ENCODE measurements at regions not wholly inside any gene's neighbourhood (a gene's known extent, or its start where the extent isn't known, plus 50 kb on each side); places are given as distances from the start of the nearest gene placed in this dataset.

DNA sequence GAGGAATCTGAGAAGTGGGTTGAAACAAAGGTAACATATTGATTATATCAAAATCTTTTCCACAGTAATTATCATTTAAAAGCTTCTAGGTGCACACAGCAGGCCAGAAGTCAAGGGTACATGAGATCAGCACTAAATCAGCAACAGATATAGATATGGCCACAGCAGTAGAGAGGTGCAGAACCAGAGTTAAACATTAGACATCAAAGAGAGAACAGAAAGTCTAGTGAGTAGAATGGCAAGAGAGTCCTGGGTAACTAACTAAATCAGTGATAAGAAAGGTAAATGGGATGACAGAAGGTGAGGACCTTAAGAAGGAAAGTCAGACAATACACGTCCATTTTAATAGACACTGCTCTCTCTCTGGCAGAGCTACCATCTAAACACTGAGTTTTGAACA lies 119.5 kb upstream of the GRIA4 start:
- Histone ChIP-seq H3K27ac (replicated peaks in 1 of 4) (no peak overlapping the region), H3K36me3 (no peaks in the 10 kb centered on the region), H3K4me3 (no peak overlapping the region), H3K27me3 (no peaks in the 10 kb centered on the region), H3K9me3 (no peaks in the 10 kb centered on the region), H3K4me1 (no peaks in the 10 kb centered on the region)
- WGBS: 88% methylated on average over 1 of the region's 1 CpG
- intact Hi-C loops (cut with DNase I): no loop called here
- TF ChIP-seq POLR2A (IDR thresholded peaks at IDR 0.05; ENCODE audit: low read depth) (no peak), POLR2AphosphoS5 (IDR thresholded peaks at IDR 0.05) (no peak), EP300 (IDR thresholded peaks at IDR 0.05) (no peak)
- TF ChIP-seq, protein P1, sequence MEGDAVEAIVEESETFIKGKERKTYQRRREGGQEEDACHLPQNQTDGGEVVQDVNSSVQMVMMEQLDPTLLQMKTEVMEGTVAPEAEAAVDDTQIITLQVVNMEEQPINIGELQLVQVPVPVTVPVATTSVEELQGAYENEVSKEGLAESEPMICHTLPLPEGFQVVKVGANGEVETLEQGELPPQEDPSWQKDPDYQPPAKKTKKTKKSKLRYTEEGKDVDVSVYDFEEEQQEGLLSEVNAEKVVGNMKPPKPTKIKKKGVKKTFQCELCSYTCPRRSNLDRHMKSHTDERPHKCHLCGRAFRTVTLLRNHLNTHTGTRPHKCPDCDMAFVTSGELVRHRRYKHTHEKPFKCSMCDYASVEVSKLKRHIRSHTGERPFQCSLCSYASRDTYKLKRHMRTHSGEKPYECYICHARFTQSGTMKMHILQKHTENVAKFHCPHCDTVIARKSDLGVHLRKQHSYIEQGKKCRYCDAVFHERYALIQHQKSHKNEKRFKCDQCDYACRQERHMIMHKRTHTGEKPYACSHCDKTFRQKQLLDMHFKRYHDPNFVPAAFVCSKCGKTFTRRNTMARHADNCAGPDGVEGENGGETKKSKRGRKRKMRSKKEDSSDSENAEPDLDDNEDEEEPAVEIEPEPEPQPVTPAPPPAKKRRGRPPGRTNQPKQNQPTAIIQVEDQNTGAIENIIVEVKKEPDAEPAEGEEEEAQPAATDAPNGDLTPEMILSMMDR (IDR thresholded peaks at IDR 0.05): no peak
- DNase-seq (ENCODE audit: extremely low spot score): no peak

DNA sequence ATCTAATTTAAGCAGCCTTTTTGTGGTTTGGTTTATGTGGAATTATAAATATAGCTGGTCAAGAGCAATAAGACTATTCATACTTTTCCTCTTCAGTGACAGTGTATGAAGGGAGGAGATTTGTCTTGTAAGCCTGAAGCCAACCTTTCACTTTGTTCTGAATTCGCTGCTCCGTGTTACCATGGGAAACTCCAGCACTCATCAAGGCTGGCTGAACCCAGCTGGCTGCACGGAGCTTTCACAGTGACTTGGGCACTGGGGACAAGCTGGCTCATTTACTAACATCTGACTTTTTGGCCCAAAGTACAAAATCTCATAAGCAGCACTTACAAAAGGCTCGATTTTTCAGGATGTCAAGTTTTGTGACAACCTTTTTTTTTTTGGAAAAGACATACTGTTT lies 120.4 kb upstream of the GRIA4 start:
- no peaks in the 10 kb centered on the region for H3K36me3 ChIP-seq
- intact Hi-C loops (cut with DNase I): no loop called here
- DNase-seq (ENCODE audit: extremely low spot score): no peak
- no peaks in the 10 kb centered on the region for H3K4me1 ChIP-seq
- 50% methylated on average over 4 of the region's 4 CpGs for WGBS
- no peaks in the 10 kb centered on the region for H3K9me3 ChIP-seq
- H3K27ac ChIP-seq (replicated peaks in 1 of 4): no peak overlapping the region
- no peaks in the 10 kb centered on the region for H3K27me3 ChIP-seq
- H3K4me3 ChIP-seq: no peak overlapping the region
- TF ChIP-seq, protein P1 (IDR thresholded peaks at IDR 0.05): no peak
- TF ChIP-seq POLR2A (IDR thresholded peaks at IDR 0.05; ENCODE audit: low read depth): no peak
- TF ChIP-seq EP300 (IDR thresholded peaks at IDR 0.05): no peak
- TF ChIP-seq POLR2AphosphoS5 (IDR thresholded peaks at IDR 0.05): no peak

DNA sequence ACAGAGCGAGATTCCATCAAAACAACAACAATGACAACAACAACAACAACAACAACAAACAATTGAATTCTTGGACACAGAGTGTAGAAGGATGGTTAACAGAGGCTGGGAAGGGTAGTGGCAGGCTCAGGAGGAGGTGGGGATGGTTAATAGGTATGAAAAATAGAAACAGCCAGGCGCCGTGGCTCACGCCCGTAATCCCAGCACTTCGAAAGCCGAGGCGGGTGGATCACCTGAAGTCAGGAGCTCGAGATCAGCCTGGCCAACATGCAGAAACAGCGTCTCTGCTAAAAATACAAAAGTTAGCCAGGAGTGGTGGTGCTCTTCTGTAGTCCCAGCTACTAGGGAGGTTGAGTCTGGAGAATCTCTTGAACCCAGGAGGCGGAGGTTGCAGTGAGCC lies 122.9 kb upstream of the GRIA4 start:
- no peaks in the 10 kb centered on the region for H3K4me1 ChIP-seq
- intact Hi-C loops (cut with DNase I): no loop called here
- TF ChIP-seq POLR2A (IDR thresholded peaks at IDR 0.05; ENCODE audit: low read depth) (no peak), POLR2AphosphoS5 (IDR thresholded peaks at IDR 0.05) (no peak), EP300 (IDR thresholded peaks at IDR 0.05) (no peak)
- TF ChIP-seq, protein P1 (IDR thresholded peaks at IDR 0.05): no peak
- 90% methylated on average over 11 of the region's 11 CpGs for WGBS
- no peak for DNase-seq (ENCODE audit: extremely low spot score)
- no peaks in the 10 kb centered on the region for H3K27me3 ChIP-seq
- no peaks in the 10 kb centered on the region for H3K9me3 ChIP-seq
- no peak overlapping the region for H3K4me3 ChIP-seq
- no peaks in the 10 kb centered on the region for H3K36me3 ChIP-seq
- no peak overlapping the region for H3K27ac ChIP-seq (replicated peaks in 1 of 4)

DNA sequence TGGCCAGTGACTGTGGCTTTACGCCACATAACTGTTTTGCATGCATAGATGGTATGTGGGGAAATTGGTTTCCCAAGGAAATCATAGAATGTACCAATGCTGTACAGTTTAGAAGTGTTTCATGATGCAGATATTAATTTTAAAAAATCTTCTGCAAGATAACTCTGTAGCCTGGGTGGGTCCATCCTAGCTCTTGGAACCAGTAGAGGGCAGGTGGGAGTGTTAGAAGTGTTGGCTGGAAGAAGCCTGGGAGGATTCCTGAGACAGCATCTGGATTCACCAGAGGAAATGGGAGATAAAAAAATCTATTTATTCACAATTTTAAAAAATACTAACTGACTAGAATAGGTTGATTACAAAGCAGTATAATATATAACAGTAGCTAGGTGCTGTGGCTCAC lies 139.9 kb upstream of the GRIA4 start:
- 87% methylated on average over 1 of the region's 1 CpG for WGBS
- Histone ChIP-seq H3K27ac (replicated peaks in 1 of 4) (no peak overlapping the region), H3K9me3 (no peaks in the 10 kb centered on the region), H3K4me3 (no peak overlapping the region), H3K27me3 (no peaks in the 10 kb centered on the region), H3K36me3 (no peaks in the 10 kb centered on the region), H3K4me1 (no peaks in the 10 kb centered on the region)
- no peak for DNase-seq (ENCODE audit: extremely low spot score)
- intact Hi-C loops (cut with DNase I): no loop called here
- TF ChIP-seq, protein P1 (IDR thresholded peaks at IDR 0.05): no peak
- TF ChIP-seq POLR2AphosphoS5 (IDR thresholded peaks at IDR 0.05) (no peak), EP300 (IDR thresholded peaks at IDR 0.05) (no peak), POLR2A (IDR thresholded peaks at IDR 0.05; ENCODE audit: low read depth) (no peak)

DNA sequence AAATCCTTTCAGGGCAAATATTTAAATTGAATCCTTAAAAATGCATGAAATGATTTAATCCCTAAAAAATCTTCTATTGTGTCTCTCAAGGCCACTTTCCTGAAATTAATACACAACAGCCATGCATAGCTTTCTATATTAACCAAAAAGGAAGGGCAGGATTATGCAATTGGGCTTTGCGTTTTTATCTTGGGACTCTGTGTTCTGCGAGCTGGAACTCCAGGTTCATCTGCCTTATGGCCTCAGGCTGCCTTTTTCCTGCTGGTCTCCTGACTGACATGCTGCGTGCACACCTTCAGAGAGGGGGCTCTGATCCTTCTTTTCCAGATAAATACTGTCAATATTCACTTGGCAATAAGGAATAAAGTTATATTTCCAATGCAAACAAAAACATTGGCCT lies 141.7 kb upstream of the GRIA4 start:
- H3K4me1 ChIP-seq: no peaks in the 10 kb centered on the region
- no peak overlapping the region for H3K27ac ChIP-seq (replicated peaks in 1 of 4)
- no peaks in the 10 kb centered on the region for H3K36me3 ChIP-seq
- no peak for DNase-seq (ENCODE audit: extremely low spot score)
- TF ChIP-seq, protein P1 (IDR thresholded peaks at IDR 0.05): no peak
- TF ChIP-seq POLR2AphosphoS5 (IDR thresholded peaks at IDR 0.05): no peak
- no peak for TF ChIP-seq POLR2A (IDR thresholded peaks at IDR 0.05; ENCODE audit: low read depth)
- no peak for TF ChIP-seq EP300 (IDR thresholded peaks at IDR 0.05)
- 54% methylated on average over 3 of the region's 3 CpGs for WGBS
- H3K9me3 ChIP-seq: no peaks in the 10 kb centered on the region
- no peak overlapping the region for H3K4me3 ChIP-seq
- no peaks in the 10 kb centered on the region for H3K27me3 ChIP-seq
- intact Hi-C loops (cut with DNase I): no loop called here

Data from esophagus muscularis mucosa (tissue), 4 donors.